ENCODE measurements at regions not wholly inside any gene's neighbourhood (a gene's known extent, or its start where the extent isn't known, plus 50 kb on each side); places are given as distances from the start of the nearest gene placed in this dataset.
"Not testable (repeated sequence)": the region's sequence is repeated elsewhere in the genome, so short reads cannot be mapped to it uniquely, and the experiment has no call there.

DNA sequence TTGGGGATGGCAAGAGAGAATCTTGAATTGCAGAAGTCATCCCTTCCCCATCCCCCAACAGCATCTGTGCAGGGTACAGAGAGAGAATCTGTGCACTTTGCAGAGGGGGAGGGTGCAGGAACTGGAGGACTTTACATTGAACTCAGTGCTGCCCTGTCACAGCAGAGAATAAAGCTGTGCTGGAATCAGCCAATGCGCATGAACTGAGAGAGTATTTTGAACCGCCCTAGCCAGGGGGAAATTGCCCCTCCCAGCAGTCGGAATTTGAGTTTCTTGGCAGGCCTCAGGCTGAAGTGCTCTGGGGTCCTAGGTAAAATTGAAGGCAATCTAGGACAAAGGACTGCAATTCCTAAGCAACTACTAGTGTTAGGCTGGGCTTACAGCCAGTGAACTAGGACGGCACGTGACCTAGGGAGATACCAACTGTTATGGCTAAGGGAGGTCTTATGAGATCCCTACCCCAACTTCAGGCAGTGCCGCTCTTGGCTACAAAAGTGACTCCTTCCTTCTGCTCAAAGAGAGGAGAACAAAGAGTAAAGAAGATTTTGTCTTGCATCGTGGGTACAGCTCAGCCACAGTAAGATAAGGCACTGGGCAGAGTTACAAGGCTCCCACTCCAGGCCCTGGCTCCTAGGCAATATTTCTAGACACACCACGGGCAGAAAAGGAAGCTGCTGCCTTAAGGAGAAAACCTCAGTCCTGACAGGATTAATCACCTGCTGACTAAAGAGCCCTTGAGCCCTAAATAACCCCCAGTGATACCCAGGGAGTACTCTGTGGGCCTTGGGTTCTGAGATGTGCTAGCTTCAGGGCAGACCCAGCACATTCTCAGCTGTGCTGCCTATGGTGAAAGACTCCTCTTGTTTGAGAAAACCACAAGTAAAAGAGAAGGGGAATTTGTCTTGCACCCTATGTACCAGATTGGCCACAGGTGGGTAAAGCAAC is 300.5 kb upstream of the ALCAM start:
- no peak for FAIRE-seq

DNA sequence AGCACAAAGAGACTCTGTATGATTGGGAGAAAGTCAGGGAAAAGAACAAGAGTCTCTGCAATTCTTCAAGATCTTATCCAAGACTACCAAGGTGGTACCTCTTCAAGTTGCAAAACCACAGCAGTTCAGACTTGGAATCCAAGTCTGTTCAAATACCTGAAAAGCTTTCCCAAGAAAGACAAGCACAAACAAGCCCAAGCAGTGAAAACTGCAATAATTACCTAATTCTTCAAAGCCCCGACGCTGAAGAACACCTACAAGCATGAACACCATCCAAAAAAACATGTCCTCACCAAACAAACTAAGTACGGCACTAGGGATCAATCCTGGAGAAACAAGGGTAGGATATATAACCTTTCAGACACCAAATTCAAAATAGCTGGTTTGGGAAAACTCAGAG is 299.3 kb upstream of the ALCAM start:
- FAIRE-seq (no peak), DNase-seq (ENCODE audit: low spot score in 2 of 2) (no peak)

More for the DNA sequence above, 300.5 kb upstream of the ALCAM start:
- DNase-seq (ENCODE audit: low spot score in 2 of 2): no peak

DNA sequence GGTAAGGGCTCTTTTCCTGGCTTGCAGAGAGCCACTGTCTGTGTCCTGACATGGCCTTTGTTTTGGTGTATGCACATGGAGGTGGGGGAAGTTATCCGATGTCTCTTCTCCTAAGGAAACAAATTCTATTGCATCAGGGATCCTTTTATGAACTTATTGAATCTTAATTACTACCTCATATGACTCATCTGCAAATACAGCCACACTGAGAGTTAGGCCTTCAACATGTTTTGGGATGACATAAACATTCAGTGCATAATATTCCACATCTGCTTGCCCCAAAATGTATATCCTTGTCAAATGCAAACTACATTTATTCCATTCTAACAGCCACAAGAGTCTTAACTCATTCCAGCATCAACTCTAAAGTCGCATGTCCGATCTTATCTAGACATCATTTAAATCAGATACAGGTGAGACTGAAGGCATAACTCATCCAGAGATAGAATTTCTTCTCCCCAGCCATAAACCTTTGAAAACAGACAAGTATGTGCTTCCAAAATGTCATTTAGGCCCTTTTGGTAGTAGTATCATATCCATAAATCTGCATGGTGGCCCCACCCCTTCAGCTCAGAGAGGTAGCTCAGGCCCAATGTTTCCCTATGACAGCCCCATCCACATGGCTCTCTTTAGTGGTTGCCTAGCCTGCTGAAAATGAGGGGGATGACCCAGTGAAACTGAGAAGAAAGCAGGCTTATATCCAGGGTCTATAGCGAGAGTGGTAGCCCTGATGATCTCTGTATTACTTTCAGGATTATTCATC is 289.5 kb upstream of the ALCAM start:
- no peak for DNase-seq (ENCODE audit: low spot score in 2 of 2)
- FAIRE-seq: no peak

DNA sequence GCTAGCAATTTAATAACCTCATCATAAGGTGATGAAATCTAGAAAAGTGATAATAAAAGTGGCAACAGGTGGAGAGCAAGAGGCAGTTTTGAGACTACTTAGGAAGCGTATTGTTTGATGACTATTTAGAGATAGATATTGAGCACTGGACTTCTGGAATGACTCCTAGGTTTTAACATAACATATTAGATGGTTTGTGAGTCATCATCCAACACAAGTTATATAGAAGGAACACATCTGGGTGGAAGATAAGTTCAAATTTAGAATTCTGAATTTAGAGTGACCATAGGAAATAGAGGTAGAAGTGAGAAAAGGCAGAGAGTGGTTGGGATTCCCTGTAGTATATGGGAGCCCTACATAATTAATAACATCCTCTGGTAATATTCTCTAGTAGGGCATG is 282.8 kb upstream of the ALCAM start:
- FAIRE-seq (no peak), DNase-seq (ENCODE audit: low spot score in 2 of 2) (no peak)

DNA sequence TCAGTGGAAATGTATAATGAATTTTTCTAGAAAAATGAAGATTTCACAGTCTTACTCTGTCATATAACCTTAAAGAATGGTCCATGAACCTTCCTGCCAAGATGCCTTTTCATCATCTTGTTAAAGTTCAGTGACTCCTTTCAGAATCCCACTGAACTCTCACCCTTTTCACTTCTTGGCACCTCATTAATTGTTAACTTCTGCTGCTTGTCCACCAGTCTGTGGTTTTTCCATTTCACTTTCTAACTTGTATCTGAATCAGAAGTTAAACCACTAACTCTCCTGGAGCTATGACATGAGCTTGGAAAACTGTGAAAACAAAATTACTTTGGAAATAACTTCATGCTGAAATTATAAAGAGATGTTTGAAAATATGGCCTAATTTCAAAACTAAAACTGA is 281.2 kb upstream of the ALCAM start:
- no peak for FAIRE-seq
- DNase-seq (ENCODE audit: low spot score in 2 of 2): no peak

DNA sequence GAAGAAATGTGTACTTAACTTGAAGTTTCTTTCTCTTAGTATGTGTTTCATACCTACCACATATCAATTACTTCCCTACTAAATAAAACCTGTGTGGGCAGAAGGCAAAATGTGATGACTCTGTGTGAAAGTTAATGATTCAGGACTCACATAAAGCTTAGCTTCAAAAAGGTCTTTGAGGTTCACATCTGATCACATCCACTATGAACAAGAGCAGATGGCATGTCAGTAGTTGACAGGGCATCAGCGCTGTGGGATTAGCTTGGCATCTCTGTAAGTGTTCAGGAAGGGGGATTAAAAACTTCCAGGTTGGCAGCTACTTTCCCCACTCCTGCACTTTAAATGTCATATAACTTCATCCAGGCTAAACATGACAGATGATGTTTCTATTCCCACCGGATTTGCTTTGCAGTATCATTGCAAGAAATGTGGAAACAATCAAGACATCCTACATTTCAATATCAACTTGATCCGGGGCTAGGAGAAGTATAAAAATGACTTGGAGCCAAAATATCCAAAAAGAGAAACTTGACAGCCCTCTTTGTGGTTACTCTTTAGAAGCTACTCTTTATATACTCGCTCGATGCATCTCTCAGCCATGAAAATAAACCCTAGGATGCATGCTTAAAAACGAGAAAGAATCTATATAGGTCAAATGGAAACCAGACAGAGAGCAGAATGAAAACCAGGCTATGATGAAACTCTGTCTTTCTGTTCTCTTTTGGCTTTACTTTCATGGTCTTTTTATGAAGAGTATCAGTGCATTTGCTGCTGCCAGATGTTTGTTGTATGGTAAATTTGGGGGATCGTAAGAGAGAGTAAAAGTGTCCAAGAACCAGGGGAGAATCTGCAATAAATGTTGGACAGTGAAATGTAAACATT is 273.1 kb upstream of the ALCAM start:
- no peak for DNase-seq (ENCODE audit: low spot score in 2 of 2)
- no peak for FAIRE-seq

DNA sequence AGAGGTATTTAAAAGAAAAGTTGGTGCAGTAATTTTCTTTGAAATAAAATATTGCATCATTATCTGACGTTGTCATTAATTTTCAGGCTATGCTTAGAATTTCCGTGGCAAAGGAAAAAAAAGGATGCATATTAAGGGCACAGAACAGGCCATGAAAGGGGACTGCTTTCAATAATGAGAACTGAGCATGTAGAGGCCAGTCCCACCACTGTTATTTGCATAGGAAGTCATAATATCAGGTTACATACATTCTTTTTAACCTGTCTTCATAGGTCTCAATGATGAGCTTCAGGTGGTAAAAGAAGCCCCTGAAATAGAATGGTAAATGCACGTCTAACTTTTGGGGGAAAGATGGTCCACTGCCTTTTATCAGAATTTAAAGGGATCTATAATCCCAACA is 272.1 kb upstream of the ALCAM start:
- DNase-seq (ENCODE audit: low spot score in 2 of 2) (no peak), FAIRE-seq (no peak)

DNA sequence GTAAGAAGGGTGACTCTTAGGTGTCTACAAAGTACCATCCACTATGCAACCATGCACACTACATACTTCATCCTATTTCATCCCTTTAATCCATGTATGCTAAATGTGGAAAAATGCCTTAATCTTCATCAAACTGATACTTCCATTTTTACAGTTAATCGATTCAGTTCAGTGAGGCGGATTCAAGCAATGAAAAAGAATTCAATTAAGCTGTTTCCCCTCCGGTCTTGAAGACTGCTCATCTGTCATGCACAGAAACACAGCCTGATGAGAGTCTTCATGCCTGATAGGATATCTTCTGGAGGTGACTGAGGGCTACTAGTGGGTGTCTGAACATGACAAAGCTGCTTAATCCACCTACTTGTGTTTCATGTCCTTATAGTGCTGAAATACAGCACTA is 270.6 kb upstream of the ALCAM start:
- FAIRE-seq (no peak), DNase-seq (ENCODE audit: low spot score in 2 of 2) (no peak)

DNA sequence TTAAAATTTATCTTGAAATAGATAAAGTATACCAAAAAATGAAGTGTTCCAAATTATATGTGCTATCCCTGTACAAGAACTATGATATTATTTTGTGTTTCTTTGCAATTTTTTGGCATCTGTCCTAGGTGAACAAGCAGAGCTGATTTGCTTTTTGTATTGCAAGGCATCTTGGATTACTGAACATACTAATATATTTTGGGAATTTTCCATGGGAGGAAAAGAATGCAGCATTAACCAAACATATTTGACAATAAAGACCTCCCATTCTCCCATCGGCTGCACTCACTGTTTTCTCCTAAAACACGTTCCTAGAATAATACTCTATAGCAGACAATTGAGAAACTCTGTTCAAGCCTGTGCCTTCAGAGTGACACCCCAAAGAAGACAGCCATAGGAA is 265.1 kb upstream of the ALCAM start:
- DNase-seq (ENCODE audit: low spot score in 2 of 2): no peak
- no peak for FAIRE-seq

DNA sequence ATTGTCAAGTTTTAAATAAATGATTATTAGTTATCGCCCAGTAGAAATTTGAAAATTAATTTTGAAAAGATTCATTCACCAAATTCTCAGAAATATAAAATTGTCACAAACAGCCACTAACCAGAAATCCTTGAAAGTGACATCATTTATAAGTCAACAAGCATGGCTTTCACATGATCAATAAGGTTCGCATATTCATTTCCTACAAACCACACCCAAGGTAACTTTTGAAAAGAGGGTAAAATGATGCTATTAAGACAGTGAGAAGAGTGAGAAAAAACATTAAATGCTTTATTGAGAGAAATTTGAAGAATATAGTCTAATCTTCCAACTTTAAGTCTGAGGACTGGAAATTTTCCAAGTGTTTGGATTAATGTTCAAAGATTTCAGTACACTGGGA is 263.6 kb upstream of the ALCAM start:
- FAIRE-seq: no peak

DNA sequence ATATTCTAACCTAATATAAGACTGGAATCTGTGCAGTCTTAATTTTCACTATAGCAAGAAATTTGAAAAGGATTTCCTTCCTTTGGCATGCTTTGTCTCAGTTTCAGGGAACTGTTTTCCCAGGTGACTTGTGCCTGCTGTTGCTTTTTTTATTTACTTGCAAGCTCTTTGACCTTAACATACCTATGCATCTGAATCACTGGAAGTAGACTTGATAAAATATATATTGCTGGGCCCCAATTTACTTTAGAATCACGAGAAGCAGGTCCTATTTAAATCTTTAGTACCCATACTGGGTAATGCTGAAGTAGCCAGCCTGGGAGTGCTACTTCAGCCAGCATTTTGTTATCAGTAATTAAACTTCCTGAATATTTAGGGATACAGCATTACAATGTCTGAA is 257.9 kb upstream of the ALCAM start:
- no peak for FAIRE-seq
- no peak for DNase-seq (ENCODE audit: low spot score in 2 of 2)

More for the DNA sequence above, 263.6 kb upstream of the ALCAM start:
- DNase-seq (ENCODE audit: low spot score in 2 of 2): no peak

DNA sequence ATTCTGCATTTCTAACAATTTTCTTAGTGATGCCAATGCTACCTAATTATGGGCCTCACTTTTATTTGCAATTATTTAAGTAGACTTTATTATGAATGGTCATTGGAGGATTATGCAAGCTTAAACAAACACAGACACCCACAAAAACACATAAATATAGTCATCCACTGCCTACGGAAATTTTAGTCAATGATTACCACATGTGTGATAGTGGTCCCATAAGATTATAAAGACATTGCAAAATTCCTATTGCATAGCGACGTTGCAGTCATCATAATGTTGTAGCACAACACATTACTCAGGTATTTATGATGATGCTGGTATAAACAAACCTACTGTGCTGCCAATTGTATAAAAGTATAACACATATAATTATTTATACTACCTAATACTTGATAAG is 247.8 kb upstream of the ALCAM start:
- FAIRE-seq: no peak
- no peak for DNase-seq (ENCODE audit: low spot score in 2 of 2)

DNA sequence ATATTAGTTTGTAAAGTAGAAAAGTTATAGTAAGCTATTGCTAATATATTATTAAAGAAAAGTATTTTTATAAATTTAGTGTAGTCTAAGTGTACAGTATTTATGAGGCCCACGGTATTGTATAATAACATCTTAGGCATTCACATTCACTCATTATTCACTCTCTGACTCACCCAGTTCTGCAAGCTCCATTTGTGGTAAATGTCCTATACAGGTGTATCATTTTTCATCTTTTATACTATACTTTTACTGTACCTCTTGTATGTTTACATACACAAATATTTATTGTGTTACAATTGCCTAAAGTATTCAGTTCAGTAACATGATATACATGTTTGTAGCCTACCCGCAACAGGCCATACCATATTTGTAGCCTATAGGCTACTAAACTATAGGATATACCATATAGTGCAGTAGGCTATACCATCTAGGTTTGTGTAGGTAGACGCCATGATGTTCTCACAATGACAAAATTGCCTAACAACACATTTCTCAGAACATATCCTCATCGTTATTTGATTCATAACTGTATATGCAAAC is 246.8 kb upstream of the ALCAM start:
- FAIRE-seq: no peak
- DNase-seq (ENCODE audit: low spot score in 2 of 2): no peak

DNA sequence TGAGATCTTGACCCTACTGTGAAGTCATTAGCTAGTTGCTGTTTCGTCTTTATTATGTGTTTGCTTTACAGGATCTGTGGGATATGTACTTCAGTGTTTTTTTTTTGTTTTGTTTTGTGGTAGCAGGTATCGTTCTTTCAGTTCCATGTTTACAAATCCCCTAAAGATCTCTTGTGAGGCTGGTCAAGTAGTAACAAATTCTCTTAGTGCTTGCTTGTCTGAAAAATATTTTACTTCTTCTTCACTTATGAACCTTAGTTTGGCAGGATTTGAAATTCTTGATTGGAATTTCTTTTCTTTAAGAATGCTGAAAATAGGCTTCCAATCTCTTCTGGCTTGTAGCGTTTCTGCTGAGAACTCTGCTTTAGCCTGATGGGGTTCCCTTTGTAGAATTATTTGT is 235.8 kb upstream of the ALCAM start:
- DNase-seq (ENCODE audit: low spot score in 2 of 2) (no peak), FAIRE-seq (no peak)

DNA sequence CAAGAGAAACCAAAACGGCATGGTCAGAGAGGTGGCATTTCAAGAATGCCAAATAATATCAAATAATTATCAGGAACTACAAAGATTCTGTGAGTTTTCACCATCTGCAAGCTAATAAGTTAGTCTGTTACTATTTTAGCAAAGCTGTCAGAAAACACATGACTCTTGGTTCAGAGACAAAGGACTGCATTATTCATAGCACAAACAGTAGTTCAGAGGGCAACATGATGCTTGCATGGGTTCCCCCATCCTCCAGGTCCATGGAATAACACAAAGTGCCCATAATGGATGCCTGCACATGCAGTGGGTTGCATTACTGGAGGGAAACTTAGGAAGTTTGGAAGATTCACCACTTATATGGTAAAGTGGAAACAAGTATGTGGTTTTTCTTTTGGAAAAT is 228.8 kb upstream of the ALCAM start:
- DNase-seq (ENCODE audit: low spot score in 2 of 2) (no peak), FAIRE-seq (no peak)

DNA sequence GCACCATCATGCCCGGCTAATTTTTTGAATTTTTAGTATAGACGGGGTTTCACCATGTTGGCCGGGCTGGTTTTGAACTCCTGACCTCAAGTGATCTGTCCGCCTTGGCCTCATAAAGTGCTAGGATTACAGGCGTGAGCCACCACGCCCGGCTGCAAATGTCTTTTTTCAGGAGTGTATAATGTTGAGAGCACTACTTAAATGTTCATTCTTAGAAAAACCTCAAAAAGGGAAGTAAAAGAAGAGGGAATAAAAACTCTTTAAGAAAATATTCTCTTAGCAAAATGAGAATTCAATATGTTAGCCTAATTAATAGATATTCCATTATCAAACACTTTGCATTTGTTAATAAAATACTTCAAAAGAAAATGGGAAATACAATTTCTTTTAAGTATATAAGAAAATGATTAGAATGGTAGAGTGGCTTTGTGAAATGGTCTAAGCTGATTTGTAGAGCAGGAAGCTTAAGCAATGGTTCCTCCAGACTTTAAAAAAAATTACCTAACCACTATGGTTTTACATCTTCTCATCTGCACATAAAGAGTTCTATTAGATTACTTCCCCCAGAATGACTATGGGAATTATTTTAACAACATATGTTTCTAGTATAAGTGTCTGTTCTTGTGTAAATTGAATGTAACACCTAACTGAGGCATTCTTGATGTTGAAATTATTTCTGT is 226.7 kb upstream of the ALCAM start:
- DNase-seq (ENCODE audit: low spot score in 2 of 2) (no peak), FAIRE-seq (no peak)

DNA sequence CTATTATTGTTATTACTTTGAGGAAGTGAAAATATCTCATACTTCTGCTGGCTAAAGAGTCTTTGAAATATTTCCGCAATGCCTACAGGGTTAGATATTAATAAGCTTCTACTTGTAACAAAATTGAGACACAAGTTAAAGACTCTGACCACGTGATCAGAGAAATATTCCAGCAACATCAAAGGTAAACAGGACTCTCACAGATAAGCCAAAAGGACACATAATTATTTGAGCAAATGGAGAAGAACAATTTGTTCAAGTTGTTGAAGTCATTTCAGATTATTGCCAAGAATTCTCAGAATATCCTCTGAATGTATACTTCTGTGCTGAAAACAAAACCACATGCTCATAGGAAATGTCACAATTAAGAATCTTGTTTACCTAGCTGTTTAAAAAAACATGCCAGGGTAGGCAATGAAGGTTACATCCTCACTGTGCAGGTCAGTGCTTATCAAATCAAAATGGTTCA is 225.8 kb upstream of the ALCAM start:
- no peak for DNase-seq (ENCODE audit: low spot score in 2 of 2)
- FAIRE-seq: no peak

DNA sequence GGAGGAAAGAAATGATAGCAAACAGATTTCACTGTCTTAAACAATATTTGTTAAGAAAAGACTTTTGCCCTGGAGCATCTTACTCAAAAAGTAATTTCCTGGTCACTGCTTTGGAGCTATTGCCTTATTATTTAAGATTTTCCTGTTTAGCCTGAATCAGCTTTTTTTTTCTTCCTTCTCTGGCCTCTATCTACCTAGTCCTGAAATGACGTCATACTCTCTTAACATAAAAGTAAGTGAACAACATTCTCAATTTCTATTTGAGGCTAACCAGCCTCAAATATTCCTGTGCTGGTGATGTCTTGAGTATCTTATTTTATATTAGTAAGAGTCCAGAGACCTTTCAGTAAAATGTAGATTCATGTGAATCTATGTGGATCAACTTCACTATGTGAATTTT is 221.9 kb upstream of the ALCAM start:
- DNase-seq (ENCODE audit: low spot score in 2 of 2) (no peak), FAIRE-seq (no peak)

DNA sequence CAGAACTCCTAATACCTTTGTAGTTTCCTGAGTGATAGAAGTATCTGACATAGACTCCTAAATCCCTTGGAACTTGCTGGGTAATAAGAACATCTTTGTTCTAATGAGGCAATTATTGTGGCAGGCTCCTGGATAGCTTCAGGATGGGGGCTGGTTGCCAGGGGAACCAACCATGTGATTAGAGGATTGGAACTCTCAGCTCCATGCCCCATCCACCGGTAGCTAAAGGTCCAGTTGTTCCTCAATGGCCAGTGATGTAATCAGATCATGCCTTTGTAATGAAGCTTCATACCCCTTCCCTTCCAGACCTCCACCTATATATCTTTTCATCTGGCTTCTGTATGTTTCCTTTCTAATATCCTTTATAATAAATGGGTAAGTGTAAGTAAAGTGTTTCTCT is 221.2 kb upstream of the ALCAM start:
- no peak for DNase-seq (ENCODE audit: low spot score in 2 of 2)
- FAIRE-seq: no peak

DNA sequence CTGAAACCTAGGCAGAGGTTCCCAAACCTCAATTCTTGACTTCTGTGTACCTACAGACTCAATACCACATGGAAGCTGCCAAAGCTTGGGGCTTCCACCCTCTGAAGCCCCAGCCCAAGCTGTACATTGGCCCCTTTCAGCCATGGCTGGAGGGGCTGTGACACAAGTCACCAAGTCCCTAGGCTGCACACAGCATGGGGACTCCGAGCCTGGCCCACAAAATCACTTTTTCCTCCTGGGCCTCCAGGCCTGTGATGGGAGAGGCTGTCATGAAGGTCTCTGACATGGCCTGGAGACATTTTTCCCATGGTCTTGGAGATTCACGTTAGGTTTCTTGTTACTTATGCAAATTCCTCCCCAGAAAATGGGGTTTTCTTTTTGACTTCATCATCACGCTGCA is 217.5 kb upstream of the ALCAM start:
- not testable (repeated sequence) for DNase-seq (ENCODE audit: low spot score in 2 of 2); FAIRE-seq
